Thyroid gland (tissue), 4 donors: ENCODE measurements at regions not wholly inside any gene's neighbourhood (a gene's known extent, or its start where the extent isn't known, plus 50 kb on each side); places are given as distances from the start of the nearest gene placed in this dataset.

Source experiments
- DNase-seq, 2 donors: peaks; one replicate each; pipeline ENCODE4 v3.0.0-alpha.2; 2019
- H3K27ac ChIP-seq, 3 donors: fragments of 200-600 bp; sonication (generic); 1 replicate in 2 of 3; 2 replicates in 1 of 3; pipeline ENCODE4 v1.5.1; 2016 to 2019; ENCODE audit warnings: mild to moderate bottlenecking in 1 of 3, moderate library complexity in 1 of 3
- H3K27me3 ChIP-seq: fragments of 200-600 bp; sonication (generic); one replicate; pipeline ENCODE4 v1.5.1; 2019
- H3K36me3 ChIP-seq, 2 donors: fragments of 200-600 bp; sonication (generic); one replicate each; pipeline ENCODE4 v1.5.1; 2016 to 2019
- H3K4me1 ChIP-seq, 2 donors: fragments of 200-600 bp; sonication (generic); one replicate each; pipeline ENCODE4 v1.5.1; 2017 to 2019
- H3K4me3 ChIP-seq, 3 donors: fragments of 200-600 bp; sonication (generic); replicated peaks in 1 of 3; 1 replicate in 2 of 3; 2 replicates in 1 of 3; pipeline ENCODE4 v1.5.1; 2016; ENCODE audit warnings: mild to moderate bottlenecking in 1 of 3
- H3K9me3 ChIP-seq: fragments of 200-600 bp; sonication (generic); one replicate; pipeline ENCODE4 v1.5.1; 2017
- POLR2A ChIP-seq, 2 donors: fragments of 450-650 bp; IDR thresholded peaks; one replicate each; pipeline ENCODE4 v1.6.1; 2017; ENCODE audit warnings: antibody characterized with exemption in 2 of 2, mild to moderate bottlenecking in 2 of 2, moderate library complexity in 1 of 2
- WGBS, 2 donors: methylation state at CpG; one replicate each; pipeline ENCODE4 v1.1.5; 2017; 5-methylcytosine and 5-hydroxymethylcytosine counted together
- intact Hi-C: fragments of 100-400 bp; cut with DNase I; formaldehyde crosslinking; loops from one replicate; pipeline ENCODE4 v1.15.1; 2023
- TF ChIP-seq, protein P1 (sequence below), 6 experiments: fragments of 200-600 bp in 3 of 6; fragments of 450-650 bp in 3 of 6; sonication (generic) in 3 of 6; IDR thresholded peaks; one replicate each; pipeline ENCODE4 v1.5.1; 2016 to 2019; ENCODE audit warnings: antibody characterized with exemption in 6 of 6, mild to moderate bottlenecking in 2 of 6, inconsistent platforms in 1 of 6, moderate library complexity in 1 of 6

GRCh38 chr3:72529081-72529480 is 319.2 kb downstream of the SHQ1 start:
- 90 to 93% methylated on average over 4 of the region's 4 CpGs for WGBS, 2 donors
- intact Hi-C loops = no loop called here

GRCh38 chr3:72523429-72524151 is 324.7 kb downstream of the SHQ1 start:
- Histone ChIP-seq H3K27ac (no peak overlapping the region), H3K4me3 (no peak overlapping the region), H3K27me3 (no peaks in the 10 kb centered on the region), H3K36me3 (no peaks in the 10 kb centered on the region), H3K4me1 (no peaks in the 10 kb centered on the region), H3K9me3 (no peaks in the 10 kb centered on the region)
- WGBS, 2 donors = 58 to 64% methylated on average over 9 of the region's 9 CpGs
- intact Hi-C loops = no loop called here
- DNase-seq = no peak
- TF ChIP-seq, protein P1, sequence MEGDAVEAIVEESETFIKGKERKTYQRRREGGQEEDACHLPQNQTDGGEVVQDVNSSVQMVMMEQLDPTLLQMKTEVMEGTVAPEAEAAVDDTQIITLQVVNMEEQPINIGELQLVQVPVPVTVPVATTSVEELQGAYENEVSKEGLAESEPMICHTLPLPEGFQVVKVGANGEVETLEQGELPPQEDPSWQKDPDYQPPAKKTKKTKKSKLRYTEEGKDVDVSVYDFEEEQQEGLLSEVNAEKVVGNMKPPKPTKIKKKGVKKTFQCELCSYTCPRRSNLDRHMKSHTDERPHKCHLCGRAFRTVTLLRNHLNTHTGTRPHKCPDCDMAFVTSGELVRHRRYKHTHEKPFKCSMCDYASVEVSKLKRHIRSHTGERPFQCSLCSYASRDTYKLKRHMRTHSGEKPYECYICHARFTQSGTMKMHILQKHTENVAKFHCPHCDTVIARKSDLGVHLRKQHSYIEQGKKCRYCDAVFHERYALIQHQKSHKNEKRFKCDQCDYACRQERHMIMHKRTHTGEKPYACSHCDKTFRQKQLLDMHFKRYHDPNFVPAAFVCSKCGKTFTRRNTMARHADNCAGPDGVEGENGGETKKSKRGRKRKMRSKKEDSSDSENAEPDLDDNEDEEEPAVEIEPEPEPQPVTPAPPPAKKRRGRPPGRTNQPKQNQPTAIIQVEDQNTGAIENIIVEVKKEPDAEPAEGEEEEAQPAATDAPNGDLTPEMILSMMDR (IDR thresholded peaks at IDR 0.05) = no peak

More at GRCh38 chr3:72529081-72529480, 319.2 kb downstream of the SHQ1 start:
- DNase-seq = no peak
- Histone ChIP-seq H3K27me3 (no peaks in the 10 kb centered on the region), H3K27ac (no peak overlapping the region), H3K4me3 (no peak overlapping the region), H3K36me3 (no peaks in the 10 kb centered on the region), H3K9me3 (no peaks in the 10 kb centered on the region), H3K4me1 (no peaks in the 10 kb centered on the region)
- TF ChIP-seq POLR2A (IDR thresholded peaks at IDR 0.05) = no peak
- TF ChIP-seq, protein P1 (IDR thresholded peaks at IDR 0.05) = no peak

GRCh38 chr3:72520690-72521308 is 327.4 kb downstream of the SHQ1 start:
- H3K27ac ChIP-seq = no peak overlapping the region
- no peaks in the 10 kb centered on the region for H3K27me3 ChIP-seq
- 56 to 70% methylated on average over 8 of the region's 8 CpGs for WGBS, 2 donors
- H3K9me3 ChIP-seq = no peaks in the 10 kb centered on the region
- H3K4me3 ChIP-seq = no peak overlapping the region
- TF ChIP-seq, protein P1 (IDR thresholded peaks at IDR 0.05) = no peak
- TF ChIP-seq POLR2A (IDR thresholded peaks at IDR 0.05) = no peak
- no peak for DNase-seq
- intact Hi-C loops = no loop called here
- no peaks in the 10 kb centered on the region for H3K4me1 ChIP-seq
- H3K36me3 ChIP-seq = no peaks in the 10 kb centered on the region

- WGBS, 2 donors = 70 to 80% methylated on average over 4 of the region's 4 CpGs
- no peak for DNase-seq
- intact Hi-C loops = no loop called here
- Histone ChIP-seq H3K36me3 (no peaks in the 10 kb centered on the region), H3K27me3 (no peaks in the 10 kb centered on the region), H3K4me3 (no peak overlapping the region), H3K4me1 (no peaks in the 10 kb centered on the region), H3K9me3 (no peaks in the 10 kb centered on the region), H3K27ac (no peak overlapping the region)
- TF ChIP-seq, protein P1 (IDR thresholded peaks at IDR 0.05) = no peak
- TF ChIP-seq POLR2A (IDR thresholded peaks at IDR 0.05) = no peak
Observed at GRCh38 chr3:72519946-72520604, 328.2 kb downstream of the SHQ1 start.

DNA sequence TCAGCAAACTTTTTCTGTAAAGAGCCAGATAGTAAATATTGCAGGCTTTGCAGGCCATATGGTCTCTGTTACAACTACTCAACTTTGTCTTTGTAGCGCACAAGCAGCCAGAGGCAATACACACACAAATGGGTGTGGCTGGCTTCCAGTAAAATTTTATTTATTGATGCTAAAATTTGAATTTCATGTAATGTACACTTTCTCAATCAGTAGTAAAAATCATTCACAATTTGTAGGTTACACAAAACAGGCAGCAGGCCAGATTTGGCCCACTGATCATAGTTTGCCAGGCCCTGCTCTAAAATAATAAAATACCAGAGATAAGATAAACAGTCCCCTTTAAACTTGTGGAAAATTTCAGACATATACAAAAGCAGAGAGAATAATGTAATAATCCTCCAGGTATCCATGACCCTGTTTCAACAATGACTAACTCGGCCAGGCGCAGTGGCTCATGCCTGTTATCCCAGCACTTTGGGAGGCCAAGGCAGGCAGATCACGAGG is 330.3 kb downstream of the SHQ1 start:
- no peaks in the 10 kb centered on the region for H3K9me3 ChIP-seq
- H3K36me3 ChIP-seq = no peaks in the 10 kb centered on the region
- H3K4me1 ChIP-seq = no peaks in the 10 kb centered on the region
- intact Hi-C loops = no loop called here
- no peak for TF ChIP-seq POLR2A (IDR thresholded peaks at IDR 0.05)
- H3K4me3 ChIP-seq = no peak overlapping the region
- H3K27me3 ChIP-seq = no peaks in the 10 kb centered on the region
- WGBS, 2 donors = 72 to 87% methylated on average over 4 of the region's 4 CpGs
- DNase-seq = no peak
- H3K27ac ChIP-seq = no peak overlapping the region
